NCI-H146 (cell line): ENCODE measurements at regions not wholly inside any gene's neighbourhood (a gene's known extent, or its start where the extent isn't known, plus 50 kb on each side); places are given as distances from the start of the nearest gene placed in this dataset.

Experiments used
- DNase-seq: peaks from one replicate; lab custom pipeline; 2025; lab: John Stamatoyannopoulos, UW

- DNase-seq: no peak
Measured at GRCh38 chr6:82015043-82015442, 232.5 kb downstream of the IBTK start.

DNA sequence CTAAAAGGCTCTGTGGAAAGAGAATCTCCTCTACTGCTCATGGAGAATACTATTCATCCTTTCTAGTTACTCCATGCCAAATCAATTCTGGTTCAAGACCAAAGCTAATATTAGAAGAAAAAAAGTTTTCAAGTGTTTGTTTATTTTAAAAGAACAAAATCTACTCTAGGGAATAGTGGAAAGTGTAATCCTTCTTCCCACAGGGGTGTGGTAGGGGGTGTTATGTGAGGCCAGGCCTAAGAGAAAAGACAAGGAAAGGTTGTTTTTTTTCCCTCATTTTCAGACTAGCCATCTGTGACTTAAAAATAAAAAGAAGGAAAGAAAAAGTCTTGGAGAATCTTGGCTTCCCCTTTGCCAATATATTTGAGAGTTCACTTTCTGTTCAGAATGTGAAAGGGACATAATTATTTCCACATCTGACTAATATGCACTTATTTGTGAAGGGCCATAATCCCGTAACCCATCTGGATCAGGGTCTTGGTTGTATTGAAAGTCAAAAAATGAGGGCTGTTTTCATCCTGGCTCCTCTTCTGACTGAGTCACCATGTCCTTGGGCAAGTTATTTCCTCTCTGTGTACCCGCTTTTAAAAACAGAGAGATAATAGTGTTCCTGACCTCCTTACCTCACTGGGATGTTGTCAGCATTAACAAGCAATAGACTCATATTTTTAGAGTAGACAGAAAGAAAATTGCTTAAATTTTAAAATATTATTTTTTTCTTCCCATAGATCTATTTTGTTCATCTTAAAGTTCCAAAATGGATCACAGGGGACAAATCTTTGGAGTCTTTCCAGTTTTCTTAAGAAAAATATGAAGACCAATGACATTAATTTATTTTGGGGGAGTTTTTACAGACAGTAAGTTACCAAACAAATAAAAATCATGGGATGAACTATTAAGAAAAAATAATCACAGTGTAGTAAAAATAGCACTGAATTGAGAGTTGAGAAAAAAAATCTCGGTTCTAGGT is 233.7 kb downstream of the IBTK start:
- DNase-seq: no peak

DNA sequence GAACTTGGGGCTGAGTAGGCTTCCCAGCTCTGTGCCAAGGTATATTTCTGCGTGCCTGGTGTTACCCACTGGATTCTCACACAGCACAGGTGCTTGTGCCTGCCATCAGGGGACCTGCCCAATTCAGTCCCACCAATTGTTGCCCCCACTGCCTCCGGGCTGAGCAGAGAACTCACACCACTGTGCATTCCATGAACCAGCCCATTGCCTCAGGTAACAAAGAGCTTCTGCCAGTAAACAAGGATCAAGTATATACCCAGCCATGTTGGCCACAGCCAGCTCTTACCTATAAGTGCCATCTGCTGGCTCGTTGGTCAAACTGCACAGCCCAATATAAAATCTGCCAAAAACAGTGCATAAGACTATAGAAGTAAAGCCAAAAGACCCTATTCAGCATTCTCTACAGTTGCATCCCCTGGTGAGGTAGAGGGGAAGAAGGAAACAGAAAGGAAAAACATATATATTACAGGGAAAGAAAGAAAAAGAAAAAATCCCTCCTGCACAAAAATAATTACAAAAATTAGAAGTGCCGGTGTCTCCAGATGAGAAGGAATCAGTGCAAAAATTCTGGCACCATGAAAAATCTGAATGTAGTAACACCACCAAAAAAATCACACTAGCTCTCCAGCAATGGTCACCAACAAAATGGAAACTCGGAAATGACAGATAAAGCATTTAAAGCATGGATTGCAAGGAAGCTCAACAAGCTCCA is 241.4 kb downstream of the IBTK start:
- peak; percentile 8 for DNase-seq

- DNase-seq: no peak
Measured at GRCh38 chr6:82000551-82000950, 247.0 kb downstream of the IBTK start.

DNA sequence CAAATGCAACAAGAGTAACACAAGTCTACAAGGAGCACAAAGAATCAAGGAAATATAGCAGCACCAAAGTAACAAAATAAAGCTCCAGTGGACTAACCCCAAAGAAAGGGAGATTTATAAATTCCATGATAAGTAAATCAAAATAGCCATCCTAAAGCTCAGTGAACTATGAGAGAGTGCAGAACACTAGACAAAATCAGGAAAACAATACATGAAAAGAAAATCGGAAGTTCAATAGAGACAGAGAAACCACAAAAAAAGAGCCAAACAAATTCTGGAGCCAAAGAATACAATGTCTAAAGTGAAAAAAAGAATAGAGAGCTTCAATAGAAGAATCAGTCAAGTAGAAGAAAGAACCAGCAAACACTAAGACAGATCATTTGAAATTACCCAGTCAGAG is 247.3 kb upstream of the TENT5A start:
- no peak for DNase-seq

DNA sequence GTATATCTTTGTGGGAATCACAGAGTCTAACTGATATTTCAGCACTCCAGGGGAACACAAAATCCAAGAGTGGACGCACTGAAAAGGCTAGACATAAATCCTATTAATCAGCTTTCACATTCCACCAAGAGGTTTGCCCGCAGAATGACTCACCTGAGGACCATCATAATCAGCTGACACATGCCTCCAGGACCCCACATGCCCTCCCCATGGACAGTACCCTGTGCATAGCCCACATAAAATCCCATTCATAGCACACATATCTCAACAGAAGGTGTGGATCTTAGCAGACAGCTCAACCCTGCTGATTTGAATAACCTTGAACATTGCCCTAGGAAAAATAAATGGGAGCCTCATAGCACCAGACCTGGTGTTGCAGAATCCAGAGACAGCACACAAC is 246.8 kb upstream of the TENT5A start:
- no peak for DNase-seq

DNA sequence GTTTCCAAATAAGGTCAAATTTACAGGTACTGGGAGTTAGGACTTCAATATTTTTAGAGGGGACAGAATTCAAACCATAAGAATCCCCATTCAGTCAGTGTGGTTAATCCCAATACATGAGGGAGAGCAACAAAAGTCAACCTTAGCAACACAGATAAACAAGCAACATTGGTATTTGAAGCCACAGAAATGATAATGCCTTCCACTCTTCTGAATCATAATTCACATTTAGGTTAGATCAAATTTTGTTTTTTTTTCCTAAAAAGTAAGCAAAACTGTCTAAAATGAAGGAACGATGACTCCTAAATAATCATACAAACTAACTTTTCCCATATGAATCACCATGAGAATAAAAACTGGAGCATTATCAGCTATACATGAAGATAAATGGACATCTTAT is 246.0 kb upstream of the TENT5A start:
- DNase-seq: no peak

GRCh38 chr6:81997090-81997926 is 244.8 kb upstream of the TENT5A start:
- no peak for DNase-seq

DNA sequence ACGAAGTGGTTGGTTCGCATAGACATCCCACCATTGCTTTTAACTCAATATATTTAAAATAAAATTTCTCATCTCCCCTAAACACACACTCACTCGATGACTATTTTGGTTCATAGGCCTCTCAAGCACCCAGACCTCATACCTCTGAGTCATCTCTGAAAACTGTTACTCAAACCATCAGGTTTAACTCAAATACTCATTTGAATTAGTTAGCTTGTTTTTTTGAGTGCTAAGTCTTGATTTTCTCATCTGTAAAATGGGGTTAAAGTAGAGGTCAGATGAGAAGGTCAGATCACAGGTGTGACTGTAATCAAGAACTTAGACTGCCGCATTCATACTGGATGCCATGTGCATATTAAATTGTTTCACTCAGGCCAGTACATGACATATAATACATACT is 243.9 kb upstream of the TENT5A start:
- DNase-seq: no peak

DNA sequence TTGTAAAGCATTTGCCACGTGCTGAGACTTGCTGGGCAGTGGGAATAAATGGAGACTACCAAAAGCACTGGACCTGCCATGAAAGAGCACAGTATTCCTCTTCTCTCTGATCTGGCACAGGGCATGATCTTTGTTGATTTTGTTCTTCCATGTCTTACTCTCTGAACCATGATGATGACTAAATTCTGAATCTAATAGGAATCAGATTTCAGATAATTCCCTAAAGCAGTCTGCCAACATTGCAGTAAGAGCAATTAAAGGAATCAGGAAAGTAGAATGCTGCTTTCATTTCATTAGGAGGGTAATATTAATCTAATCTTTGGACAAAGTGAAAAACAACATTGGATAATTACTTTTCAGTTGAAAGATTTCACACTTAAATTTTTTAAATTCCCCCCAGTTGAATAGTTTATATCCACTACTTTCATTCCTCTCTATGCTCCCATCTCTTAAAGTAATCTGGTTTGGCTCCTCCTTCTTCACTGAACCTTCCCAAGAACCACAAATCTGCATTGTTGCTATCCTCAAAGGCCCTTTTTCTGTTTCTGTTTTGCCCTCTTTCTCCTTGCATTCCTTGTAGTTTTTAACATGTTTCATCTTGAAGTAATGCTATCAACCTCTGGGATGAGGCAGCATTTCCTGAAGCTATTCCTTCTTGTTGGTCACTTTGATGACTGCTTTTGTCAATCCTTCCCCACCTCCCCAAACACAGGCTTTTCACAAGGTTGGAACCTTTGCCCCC is 243.2 kb upstream of the TENT5A start:
- DNase-seq: no peak

DNA sequence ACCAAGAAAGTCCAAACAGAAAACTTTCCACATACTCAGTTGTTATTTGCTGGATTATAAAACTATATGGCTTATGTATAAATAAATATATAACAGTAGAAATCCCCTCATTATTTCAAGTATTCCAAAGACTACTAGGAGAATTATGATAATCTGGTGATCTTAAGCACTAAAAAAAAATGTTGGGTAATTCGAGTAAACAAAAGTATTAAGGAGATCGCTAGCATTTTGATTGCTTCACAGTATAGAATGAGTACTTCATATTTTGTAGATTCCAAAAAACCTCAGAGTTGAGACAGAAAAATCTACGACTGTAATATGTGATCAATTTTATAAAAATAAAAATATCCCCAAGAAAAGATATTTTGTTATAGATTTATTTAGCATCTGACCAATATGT is 236.4 kb upstream of the TENT5A start:
- no peak for DNase-seq

- DNase-seq: no peak
Measured at GRCh38 chr6:81988446-81988845, 236.0 kb upstream of the TENT5A start.

DNA sequence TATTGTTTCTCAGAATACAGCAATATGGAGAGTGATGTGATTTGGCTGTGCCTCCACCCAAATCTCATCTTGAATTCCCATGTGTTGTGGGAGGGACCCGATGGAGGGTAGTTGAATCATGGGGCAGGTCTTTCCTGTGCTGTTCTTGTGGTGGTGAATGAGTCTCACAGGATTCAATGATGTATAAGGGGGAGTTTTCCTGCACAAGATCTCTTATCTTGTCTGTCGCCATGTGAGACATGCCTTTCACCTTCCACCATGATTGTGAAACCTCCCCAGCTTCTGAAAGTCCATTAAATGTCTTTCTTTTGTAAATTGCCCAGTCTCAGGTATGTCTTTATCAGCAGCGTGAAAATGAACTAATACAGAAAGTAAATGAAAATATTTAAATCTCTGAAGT is 234.8 kb upstream of the TENT5A start:
- no peak for DNase-seq

DNA sequence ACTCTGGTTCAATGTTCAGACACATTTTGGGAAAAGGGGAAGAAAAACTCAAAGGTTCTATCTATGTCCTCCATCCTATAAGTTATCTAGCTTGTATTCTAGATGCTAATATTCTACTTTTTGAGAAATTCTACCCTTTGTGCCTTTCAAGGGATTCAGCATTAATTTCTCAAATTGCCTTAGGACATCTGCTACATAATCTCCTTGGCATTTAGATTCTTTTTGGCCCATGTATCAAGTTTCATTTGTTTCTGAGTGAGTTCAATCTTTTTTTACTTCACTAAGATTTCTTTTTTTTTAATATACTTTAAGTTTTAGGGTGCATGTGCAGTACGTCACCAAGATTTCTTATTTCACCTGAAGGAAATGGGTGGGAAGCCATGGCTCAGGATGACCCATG is 232.7 kb upstream of the TENT5A start:
- DNase-seq: no peak

DNA sequence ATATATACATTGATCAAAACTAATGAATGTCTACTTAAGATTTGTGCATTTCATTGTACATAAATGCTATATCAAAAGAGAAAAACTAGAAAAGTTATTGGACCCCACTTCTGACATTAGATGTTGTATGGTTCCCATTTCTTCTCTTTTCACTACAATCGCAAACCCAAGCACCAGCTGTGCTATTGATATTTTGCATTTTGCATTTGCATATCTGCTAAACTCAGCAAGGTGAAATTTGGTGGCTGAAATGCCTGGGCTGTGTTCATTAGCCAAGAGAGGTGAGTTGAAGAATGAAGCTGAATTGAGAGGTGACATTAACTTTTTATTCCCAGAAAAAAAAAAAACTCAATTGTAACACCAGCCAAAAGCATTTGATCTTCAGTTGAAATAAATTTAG is 232.1 kb upstream of the TENT5A start:
- no peak for DNase-seq

DNA sequence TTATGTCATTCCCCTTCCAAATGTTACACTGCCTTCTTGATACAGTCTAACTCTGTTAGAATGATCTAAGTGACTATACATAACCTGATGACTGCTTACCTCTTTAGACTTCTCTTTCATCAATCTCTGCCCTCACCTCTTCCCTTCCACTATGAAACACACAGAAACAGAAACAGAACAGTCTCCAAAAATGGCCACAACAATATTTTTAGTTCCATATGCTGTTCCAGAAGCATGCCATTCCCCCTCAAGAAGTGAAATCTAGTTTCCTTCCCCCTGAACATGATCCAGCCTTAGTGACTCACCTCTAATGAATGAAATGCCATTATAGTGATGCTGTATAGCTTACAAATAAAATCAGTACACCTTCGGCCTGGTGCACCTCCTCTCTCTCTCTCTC is 229.3 kb upstream of the TENT5A start:
- no peak for DNase-seq

DNA sequence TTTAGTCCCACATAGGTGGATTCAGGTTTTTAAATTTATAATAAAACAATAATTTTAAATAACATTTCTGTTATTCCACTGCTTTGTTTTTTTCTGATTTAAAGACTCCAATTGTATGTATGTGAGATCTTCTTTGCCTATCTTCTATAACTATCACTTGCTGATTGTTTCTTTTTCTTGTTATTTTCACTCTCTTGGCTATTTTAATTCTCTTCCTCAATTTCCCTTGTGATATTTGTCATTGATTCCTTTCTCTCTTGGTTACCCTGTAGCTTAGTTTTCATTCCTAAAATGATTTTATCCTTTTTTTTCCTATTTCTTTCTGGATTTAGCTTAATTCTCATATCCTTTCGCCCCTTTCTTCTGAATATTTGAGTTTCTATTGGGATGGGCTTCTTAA is 227.3 kb upstream of the TENT5A start:
- DNase-seq: no peak

GRCh38 chr6:81979329-81979728 is 226.8 kb upstream of the TENT5A start:
- DNase-seq: no peak

DNA sequence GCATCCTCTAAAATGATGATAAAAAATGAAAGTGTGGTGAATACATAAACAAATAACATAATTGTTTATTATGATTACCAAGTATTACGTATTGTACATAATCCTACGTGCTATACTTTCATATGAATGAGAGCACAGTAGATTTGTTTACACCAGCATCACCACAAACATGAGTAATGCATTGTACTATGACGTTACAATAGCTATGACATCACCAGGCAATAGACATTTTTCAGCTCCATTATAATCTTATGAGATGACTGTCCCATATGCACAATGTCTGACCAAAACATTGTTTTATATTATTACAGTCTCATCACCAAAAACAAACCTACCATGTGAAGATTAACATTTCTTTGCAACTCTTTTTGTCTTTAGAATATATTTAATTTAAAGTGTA is 225.7 kb upstream of the TENT5A start:
- no peak for DNase-seq

DNA sequence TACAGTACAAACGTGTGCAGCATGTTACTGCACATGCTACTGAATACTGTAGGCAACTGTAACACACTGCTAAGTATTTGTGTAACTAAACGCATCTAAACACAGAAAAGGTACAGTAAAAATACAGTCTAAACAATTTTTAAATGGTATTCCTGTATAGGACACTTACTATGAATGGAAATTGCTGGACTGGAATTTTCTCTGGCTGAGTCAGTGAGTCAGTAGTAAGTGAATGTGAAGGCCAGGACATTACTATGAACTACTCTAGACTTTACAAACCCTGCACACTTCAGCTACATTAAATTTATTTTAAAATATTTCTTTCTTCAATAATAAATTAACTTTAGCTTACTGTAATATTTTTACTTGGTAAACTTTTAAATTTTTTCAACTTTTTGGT is 225.0 kb upstream of the TENT5A start:
- no peak for DNase-seq

DNA sequence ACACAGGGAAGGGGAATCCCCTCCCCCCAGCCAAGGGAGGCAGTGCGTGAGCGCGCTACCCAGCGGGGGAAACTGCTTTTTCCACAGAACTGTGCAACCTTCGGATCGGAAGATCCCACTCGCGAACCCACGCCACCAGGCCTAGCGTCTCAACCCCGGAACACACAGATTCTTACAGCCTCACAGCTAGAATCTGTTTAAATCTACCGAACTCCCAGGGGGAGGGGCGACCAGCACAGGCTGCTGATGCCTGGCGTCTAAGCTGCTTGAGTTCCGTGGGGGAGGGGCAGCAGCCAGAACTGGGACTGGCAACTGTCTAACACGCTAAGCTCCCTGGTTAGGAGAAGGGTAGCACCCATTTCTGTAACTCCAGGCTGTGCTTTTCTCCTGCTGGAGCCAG is 217.3 kb upstream of the TENT5A start:
- no peak for DNase-seq

GRCh38 chr6:81969011-81969410 is 216.5 kb upstream of the TENT5A start:
- no peak for DNase-seq
